ENCODE measurements at regions not wholly inside any gene's neighbourhood (a gene's known extent, or its start where the extent isn't known, plus 50 kb on each side); places are given as distances from the start of the nearest gene placed in this dataset.

DNA sequence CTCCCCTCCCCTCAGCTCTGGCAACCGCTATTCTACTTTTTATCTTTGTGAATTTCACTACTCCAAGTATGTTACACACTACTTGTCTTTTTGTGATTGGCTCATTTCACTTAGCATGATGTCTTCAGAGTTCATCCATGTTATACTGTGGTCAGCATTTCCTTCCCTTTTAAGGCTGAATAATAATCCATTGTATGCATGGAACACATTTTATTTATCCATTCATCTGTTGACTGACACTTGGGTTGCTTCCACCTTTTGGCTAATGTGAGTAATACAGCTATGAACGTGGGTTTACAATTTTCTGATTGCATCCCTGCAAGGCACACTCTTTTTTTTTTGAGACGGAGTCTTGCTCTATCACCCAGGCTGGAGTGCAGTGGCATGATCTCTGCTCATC, 53.0 kb upstream of the FUT8 start:
- H3K27me3 ChIP-seq (ENCODE audit: insufficient read depth, low read length, poor library complexity, severe bottlenecking): no peaks in the 10 kb centered on the region
- H2AFZ ChIP-seq (ENCODE audit: low read length): no peak overlapping the region
- TF ChIP-seq, protein P1, sequence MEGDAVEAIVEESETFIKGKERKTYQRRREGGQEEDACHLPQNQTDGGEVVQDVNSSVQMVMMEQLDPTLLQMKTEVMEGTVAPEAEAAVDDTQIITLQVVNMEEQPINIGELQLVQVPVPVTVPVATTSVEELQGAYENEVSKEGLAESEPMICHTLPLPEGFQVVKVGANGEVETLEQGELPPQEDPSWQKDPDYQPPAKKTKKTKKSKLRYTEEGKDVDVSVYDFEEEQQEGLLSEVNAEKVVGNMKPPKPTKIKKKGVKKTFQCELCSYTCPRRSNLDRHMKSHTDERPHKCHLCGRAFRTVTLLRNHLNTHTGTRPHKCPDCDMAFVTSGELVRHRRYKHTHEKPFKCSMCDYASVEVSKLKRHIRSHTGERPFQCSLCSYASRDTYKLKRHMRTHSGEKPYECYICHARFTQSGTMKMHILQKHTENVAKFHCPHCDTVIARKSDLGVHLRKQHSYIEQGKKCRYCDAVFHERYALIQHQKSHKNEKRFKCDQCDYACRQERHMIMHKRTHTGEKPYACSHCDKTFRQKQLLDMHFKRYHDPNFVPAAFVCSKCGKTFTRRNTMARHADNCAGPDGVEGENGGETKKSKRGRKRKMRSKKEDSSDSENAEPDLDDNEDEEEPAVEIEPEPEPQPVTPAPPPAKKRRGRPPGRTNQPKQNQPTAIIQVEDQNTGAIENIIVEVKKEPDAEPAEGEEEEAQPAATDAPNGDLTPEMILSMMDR (conservative IDR thresholded peaks at IDR 0.05; ENCODE audit: low read length): peak; percentile 21; the same call in 1 of the 2 replicates
- TF ChIP-seq EZH2phosphoT487 (IDR thresholded peaks at IDR 0.05; ENCODE audit: borderline replicate concordance): no peak
- no peaks in the 10 kb centered on the region for H3K36me3 ChIP-seq (ENCODE audit: insufficient read depth, low read length)
- H3K4me1 ChIP-seq (ENCODE audit: insufficient read depth, low read length, poor library complexity, severe bottlenecking): peaks cover 11% of the 10 kb centered on the region
- H4K20me1 ChIP-seq (ENCODE audit: insufficient read depth, low read length, poor library complexity, severe bottlenecking): no peaks in the 10 kb centered on the region
- no peaks in the 10 kb centered on the region for H3K9me3 ChIP-seq (ENCODE audit: insufficient read depth, low read depth, low read length)
- no peaks in the 10 kb centered on the region for H3K9me2 ChIP-seq (replicated peaks; ENCODE audit: low read depth, low read length)
- H3K9ac ChIP-seq (ENCODE audit: low read depth, low read length, poor library complexity, severe bottlenecking): no peak overlapping the region
- no peaks in the 10 kb centered on the region for H3F3A ChIP-seq (ENCODE audit: low read depth)
- H3K79me2 ChIP-seq (ENCODE audit: insufficient read depth, low read length): no peaks in the 10 kb centered on the region
- no peak overlapping the region for H3K4me2 ChIP-seq (ENCODE audit: low read depth, low read length, poor library complexity, severe bottlenecking)
- H3K4me3 ChIP-seq (ENCODE audit: low read length, poor library complexity, severe bottlenecking): no peak overlapping the region

DNA sequence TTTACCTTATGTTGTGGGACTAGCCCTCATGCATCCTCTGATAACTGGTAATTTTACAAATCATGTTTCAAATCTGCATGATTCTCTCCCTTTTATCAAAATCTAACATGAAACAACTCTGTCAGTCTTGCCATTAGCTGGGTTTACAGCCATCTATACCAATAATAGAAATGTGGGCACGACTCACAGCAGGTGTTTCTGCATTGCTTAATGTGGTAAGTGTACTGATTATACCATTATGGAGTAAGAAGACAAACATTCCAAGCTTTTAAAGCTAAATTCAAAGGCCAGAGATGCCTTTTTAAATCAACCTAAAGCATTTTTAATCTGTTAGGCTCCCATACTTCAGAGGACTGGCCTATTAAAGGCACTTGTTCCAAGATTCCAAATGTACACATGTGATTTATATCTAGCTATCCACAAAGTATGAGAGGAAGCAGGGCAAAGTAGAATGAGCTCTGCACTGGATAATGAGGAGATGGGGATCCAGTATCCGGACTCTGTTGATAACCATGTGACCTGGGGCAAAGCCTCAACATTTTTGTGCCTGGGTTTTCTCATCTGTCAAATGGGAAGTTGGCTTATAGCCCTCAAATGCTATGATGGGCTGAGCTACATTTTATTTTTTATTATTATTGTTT, 52.3 kb upstream of the FUT8 start:
- no peak for TF ChIP-seq EZH2phosphoT487 (IDR thresholded peaks at IDR 0.05; ENCODE audit: borderline replicate concordance)
- TF ChIP-seq, protein P1 (conservative IDR thresholded peaks at IDR 0.05; ENCODE audit: low read length): no peak
- Histone ChIP-seq H3K4me1 (ENCODE audit: insufficient read depth, low read length, poor library complexity, severe bottlenecking) (peaks cover 11% of the 10 kb centered on the region), H2AFZ (ENCODE audit: low read length) (no peak overlapping the region)

DNA sequence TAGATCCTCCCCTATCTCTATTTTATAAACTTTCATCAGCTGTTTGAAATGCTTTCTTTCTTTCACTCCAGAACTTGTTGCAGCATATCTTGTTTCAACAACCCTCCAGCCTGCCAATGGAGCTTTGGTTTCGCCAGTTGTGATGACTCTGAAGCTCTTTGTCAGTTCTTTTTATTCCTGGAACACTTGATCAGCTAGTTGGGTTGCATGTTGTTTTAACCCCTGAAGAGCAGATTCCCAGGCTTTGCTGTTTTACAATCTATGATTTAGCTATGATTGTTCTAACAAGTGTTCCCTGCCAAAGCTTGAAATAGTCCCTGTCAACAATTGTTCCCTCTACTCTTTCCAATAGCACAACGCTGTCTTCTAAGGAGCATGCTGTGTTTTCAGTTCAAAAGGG, 50.6 kb upstream of the FUT8 start:
- Histone ChIP-seq H3K9me3 (ENCODE audit: insufficient read depth, low read depth, low read length) (no peaks in the 10 kb centered on the region), H3K4me1 (ENCODE audit: insufficient read depth, low read length, poor library complexity, severe bottlenecking) (peaks cover 3% of the 10 kb centered on the region), H3K9me2 (replicated peaks; ENCODE audit: low read depth, low read length) (no peaks in the 10 kb centered on the region), H4K20me1 (ENCODE audit: insufficient read depth, low read length, poor library complexity, severe bottlenecking) (no peaks in the 10 kb centered on the region), H3F3A (ENCODE audit: low read depth) (no peaks in the 10 kb centered on the region), H3K4me3 (ENCODE audit: low read length, poor library complexity, severe bottlenecking) (no peak overlapping the region), H3K27me3 (ENCODE audit: insufficient read depth, low read length, poor library complexity, severe bottlenecking) (no peaks in the 10 kb centered on the region), H3K79me2 (ENCODE audit: insufficient read depth, low read length) (no peaks in the 10 kb centered on the region), H3K36me3 (ENCODE audit: insufficient read depth, low read length) (no peaks in the 10 kb centered on the region), H3K9ac (ENCODE audit: low read depth, low read length, poor library complexity, severe bottlenecking) (no peak overlapping the region), H2AFZ (ENCODE audit: low read length) (no peak overlapping the region), H3K4me2 (ENCODE audit: low read depth, low read length, poor library complexity, severe bottlenecking) (no peak overlapping the region)
- no peak for TF ChIP-seq EZH2phosphoT487 (IDR thresholded peaks at IDR 0.05; ENCODE audit: borderline replicate concordance)
- TF ChIP-seq, protein P1 (conservative IDR thresholded peaks at IDR 0.05; ENCODE audit: low read length): no peak

More for the DNA sequence above, 52.3 kb upstream of the FUT8 start:
- H3K79me2 ChIP-seq (ENCODE audit: insufficient read depth, low read length): no peaks in the 10 kb centered on the region
- no peaks in the 10 kb centered on the region for H4K20me1 ChIP-seq (ENCODE audit: insufficient read depth, low read length, poor library complexity, severe bottlenecking)
- H3K4me3 ChIP-seq (ENCODE audit: low read length, poor library complexity, severe bottlenecking): no peak overlapping the region
- H3F3A ChIP-seq (ENCODE audit: low read depth): no peaks in the 10 kb centered on the region
- H3K9me2 ChIP-seq (replicated peaks; ENCODE audit: low read depth, low read length): no peaks in the 10 kb centered on the region
- no peak overlapping the region for H3K4me2 ChIP-seq (ENCODE audit: low read depth, low read length, poor library complexity, severe bottlenecking)
- H3K9me3 ChIP-seq (ENCODE audit: insufficient read depth, low read depth, low read length): no peaks in the 10 kb centered on the region
- no peaks in the 10 kb centered on the region for H3K36me3 ChIP-seq (ENCODE audit: insufficient read depth, low read length)
- no peaks in the 10 kb centered on the region for H3K27me3 ChIP-seq (ENCODE audit: insufficient read depth, low read length, poor library complexity, severe bottlenecking)
- no peak overlapping the region for H3K9ac ChIP-seq (ENCODE audit: low read depth, low read length, poor library complexity, severe bottlenecking)
